Fibroblast of lung (primary cell): ENCODE measurements at regions not wholly inside any gene's neighbourhood (a gene's known extent, or its start where the extent isn't known, plus 50 kb on each side); places are given as distances from the start of the nearest gene placed in this dataset.

ENCODE experiments used
- CTCF ChIP-seq, 2 donors: IDR thresholded peaks in 1 of 2; conservative IDR thresholded peaks in 1 of 2; 1 replicate in 1 of 2; 2 replicates in 1 of 2; pipeline ENCODE4 v1.5.1; 2011 to 2012; ENCODE audit warnings: low read length in 2 of 2, control low read depth in 1 of 2, inconsistent platforms in 1 of 2, low read depth in 1 of 2, mild to moderate bottlenecking in 1 of 2
- EZH2 ChIP-seq: IDR thresholded peaks from 2 replicates; pipeline ENCODE4 v1.5.1; 2012; ENCODE audit warnings: low read length, control low read depth, mild to moderate bottlenecking; ENCODE audit errors: missing control alignments

GRCh38 chrX:118218940-118219339 is 102.3 kb upstream of the KLHL13 start:
- TF ChIP-seq CTCF (conservative IDR thresholded peaks at IDR 0.05 in 1 of 2, IDR thresholded peaks at IDR 0.05 in 1 of 2; ENCODE audit: low read depth in 1 of 2, low read length in 2 of 2) (no peak), EZH2 (no peak)
